Keratinocyte (primary cell): ENCODE measurements at regions not wholly inside any gene's neighbourhood (a gene's known extent, or its start where the extent isn't known, plus 50 kb on each side); places are given as distances from the start of the nearest gene placed in this dataset.
"Not testable (repeated sequence)": the region's sequence is repeated elsewhere in the genome, so short reads cannot be mapped to it uniquely, and the experiment has no call there.

Experiments
- DNase-seq: peaks from one replicate; pipeline ENCODE4 v3.0.0-alpha.2; 2011; ENCODE audit warnings: low read depth, missing footprints, low spot score
- FAIRE-seq: peaks from 2 replicates; lab custom pipeline; 2011; peaks lifted over from hg19 to GRCh38; lab: Jason Lieb, UNC
- H2AFZ ChIP-seq: 2 replicates; pipeline ENCODE4 v1.6.0; 2012; ENCODE audit warnings: low read length, control low read depth, inconsistent platforms; ENCODE audit not compliant: control insufficient read depth
- H3K27ac ChIP-seq: 2 replicates; pipeline ENCODE4 v1.5.1; 2011; ENCODE audit warnings: low read length; ENCODE audit not compliant: control insufficient read depth, insufficient read depth
- H3K27me3 ChIP-seq: 3 replicates; pipeline ENCODE4 v1.6.0; 2011; ENCODE audit warnings: low read length; ENCODE audit not compliant: control insufficient read depth, insufficient read depth; ENCODE audit errors: extremely low read depth
- H3K36me3 ChIP-seq, 2 experiments: 2 replicates in 1 of 2; 3 replicates in 1 of 2; pipeline ENCODE4 v1.5.1; 2011; ENCODE audit warnings: low read length in 2 of 2, mild to moderate bottlenecking in 1 of 2; ENCODE audit not compliant: control insufficient read depth in 2 of 2, insufficient read depth in 2 of 2; ENCODE audit errors: extremely low read depth in 1 of 2
- H3K4me1 ChIP-seq: 3 replicates; pipeline ENCODE4 v1.5.1; 2011; ENCODE audit warnings: low read length; ENCODE audit not compliant: control insufficient read depth, insufficient read depth; ENCODE audit errors: extremely low read depth
- H3K4me2 ChIP-seq: 3 replicates; pipeline ENCODE4 v1.6.0; 2011; ENCODE audit warnings: low read depth, low read length; ENCODE audit not compliant: control insufficient read depth, insufficient read depth; ENCODE audit errors: extremely low read depth
- H3K4me3 ChIP-seq, 3 experiments: fragments of 200-600 bp in 1 of 3; sonication (generic) in 1 of 3; 2 replicates in 2 of 3; 3 replicates in 1 of 3; pipeline ENCODE4 v1.5.1; 2011 to 2016; ENCODE audit warnings: low read length in 3 of 3, mild to moderate bottlenecking in 3 of 3, control low read depth in 2 of 3, inconsistent platforms in 1 of 3, low read depth in 1 of 3, mixed read lengths in 1 of 3, mixed run types in 1 of 3, moderate library complexity in 1 of 3; ENCODE audit not compliant: control insufficient read depth in 2 of 3, insufficient read depth in 2 of 3; ENCODE audit errors: extremely low read depth in 1 of 3
- H3K79me2 ChIP-seq: 2 replicates; pipeline ENCODE4 v1.6.0; 2012; ENCODE audit warnings: low read length; ENCODE audit not compliant: control insufficient read depth, insufficient read depth
- H3K9ac ChIP-seq: 3 replicates; pipeline ENCODE4 v1.6.0; 2011; ENCODE audit warnings: low read length; ENCODE audit not compliant: control insufficient read depth, insufficient read depth; ENCODE audit errors: extremely low read depth
- H3K9me1 ChIP-seq: 3 replicates; pipeline ENCODE4 v1.6.0; 2011; ENCODE audit warnings: low read length; ENCODE audit not compliant: control insufficient read depth, insufficient read depth; ENCODE audit errors: extremely low read depth
- H3K9me3 ChIP-seq: 2 replicates; pipeline ENCODE4 v1.5.1; 2012; ENCODE audit warnings: low read depth, low read length; ENCODE audit not compliant: control insufficient read depth
- H4K20me1 ChIP-seq: 3 replicates; pipeline ENCODE4 v1.6.0; 2011; ENCODE audit warnings: low read length; ENCODE audit not compliant: control insufficient read depth, insufficient read depth; ENCODE audit errors: extremely low read depth
- CTCF ChIP-seq, 3 experiments: IDR thresholded peaks in 1 of 3; conservative IDR thresholded peaks in 1 of 3; optimal IDR thresholded peaks in 1 of 3; 2 replicates in 2 of 3; 3 replicates in 1 of 3; pipeline versions ENCODE3 to v1.5.1; 2011; ENCODE audit warnings: low read length in 3 of 3, mild to moderate bottlenecking in 3 of 3, moderate library complexity in 2 of 3, control low read depth in 1 of 3, inconsistent platforms in 1 of 3; ENCODE audit not compliant: insufficient read depth in 2 of 3; ENCODE audit errors: extremely low read depth in 1 of 3
- EZH2 ChIP-seq: IDR thresholded peaks from one replicate; pipeline ENCODE4 v1.6.1; 2012; ENCODE audit warnings: inconsistent platforms, mild to moderate bottlenecking, low read length, moderate library complexity
- dilution Hi-C: fragments of 300-500 bp; cut with MboI; formaldehyde crosslinking; loops from one replicate; pipeline ENCODE4 v1.7.0; 2020; ENCODE audit warnings: low sequenced_read_pairs; ENCODE audit not compliant: extremely low pct_ligation_motif_present

GRCh38 chr17:22128171-22128570 lies 435.8 kb downstream of the KCNJ18 start:
- TF ChIP-seq CTCF (optimal IDR thresholded peaks at IDR 0.05 in 1 of 3, IDR thresholded peaks at IDR 0.05 in 1 of 3, conservative IDR thresholded peaks at IDR 0.05 in 1 of 3; ENCODE audit: extremely low read depth in 1 of 3, insufficient read depth in 2 of 3, low read length in 3 of 3), result no peak
- no peak for TF ChIP-seq EZH2
- peaks cover 7% of the 10 kb centered on the region for H3K9me3 ChIP-seq
- no peak overlapping the region for H3K4me3 ChIP-seq
- FAIRE-seq (no peak), DNase-seq (no peak)
- no peak overlapping the region for H3K9ac ChIP-seq
- H4K20me1 ChIP-seq, result no peaks in the 10 kb centered on the region
- no peaks in the 10 kb centered on the region for H3K36me3 ChIP-seq
- dilution Hi-C loops, result no loop called here
- H3K79me2 ChIP-seq, result no peaks in the 10 kb centered on the region
- H3K27me3 ChIP-seq, result no peaks in the 10 kb centered on the region
- no peak overlapping the region for H3K4me2 ChIP-seq
- no peaks in the 10 kb centered on the region for H3K4me1 ChIP-seq
- no peak overlapping the region for H2AFZ ChIP-seq
- no peaks in the 10 kb centered on the region for H3K9me1 ChIP-seq
- no peak overlapping the region for H3K27ac ChIP-seq

- no peak overlapping the region for H3K4me2 ChIP-seq
- H3K27ac ChIP-seq, result no peak overlapping the region
- no peak overlapping the region for H3K4me3 ChIP-seq
- FAIRE-seq, result no peak
- peaks cover 4% of the 10 kb centered on the region for H3K9me3 ChIP-seq
- dilution Hi-C loops, result no loop called here
- no peaks in the 10 kb centered on the region for H3K79me2 ChIP-seq
- H3K4me1 ChIP-seq, result no peaks in the 10 kb centered on the region
- H3K9me1 ChIP-seq, result no peaks in the 10 kb centered on the region
- DNase-seq, result no peak
- H3K9ac ChIP-seq, result no peak overlapping the region
- H3K27me3 ChIP-seq, result no peaks in the 10 kb centered on the region
- TF ChIP-seq CTCF (optimal IDR thresholded peaks at IDR 0.05 in 1 of 3, IDR thresholded peaks at IDR 0.05 in 1 of 3, conservative IDR thresholded peaks at IDR 0.05 in 1 of 3; ENCODE audit: extremely low read depth in 1 of 3, insufficient read depth in 2 of 3, low read length in 3 of 3) (no peak), EZH2 (no peak)
- no peak overlapping the region for H2AFZ ChIP-seq
- no peaks in the 10 kb centered on the region for H4K20me1 ChIP-seq
- no peaks in the 10 kb centered on the region for H3K36me3 ChIP-seq
Observed at GRCh38 chr17:22128723-22129122, 436.4 kb downstream of the KCNJ18 start.

GRCh38 chr17:22129920-22130319 lies 437.6 kb downstream of the KCNJ18 start:
- H3K79me2 ChIP-seq, H3K9ac ChIP-seq, H4K20me1 ChIP-seq, H3K9me3 ChIP-seq, H3K4me3 ChIP-seq, H3K27ac ChIP-seq, H3K4me2 ChIP-seq, H3K9me1 ChIP-seq, H3K27me3 ChIP-seq, dilution Hi-C loops, FAIRE-seq, DNase-seq, H2AFZ ChIP-seq, H3K4me1 ChIP-seq, H3K36me3 ChIP-seq: not testable (repeated sequence)
